ENCODE measurements at regions not wholly inside any gene's neighbourhood (a gene's known extent, or its start where the extent isn't known, plus 50 kb on each side); places are given as distances from the start of the nearest gene placed in this dataset.

GRCh38 chr1:70909262-70909822 lies 138.3 kb downstream of the PTGER3 start:
- Histone ChIP-seq H3K36me3 (no peaks in the 10 kb centered on the region), H3K4me3 (no peak overlapping the region), H3K27ac (no peak overlapping the region), H3K9me3 (no peaks in the 10 kb centered on the region), H3K27me3 (no peaks in the 10 kb centered on the region), H3K4me1 (no peaks in the 10 kb centered on the region)
- ATAC-seq (no peak), DNase-seq (no peak)
- intact Hi-C loops (cut with DNase I): no loop called here
- TF ChIP-seq CTCF (IDR thresholded peaks at IDR 0.05): no peak
- 74 to 75% methylated on average over 3 of the region's 3 CpGs for WGBS, 2 donors

DNA sequence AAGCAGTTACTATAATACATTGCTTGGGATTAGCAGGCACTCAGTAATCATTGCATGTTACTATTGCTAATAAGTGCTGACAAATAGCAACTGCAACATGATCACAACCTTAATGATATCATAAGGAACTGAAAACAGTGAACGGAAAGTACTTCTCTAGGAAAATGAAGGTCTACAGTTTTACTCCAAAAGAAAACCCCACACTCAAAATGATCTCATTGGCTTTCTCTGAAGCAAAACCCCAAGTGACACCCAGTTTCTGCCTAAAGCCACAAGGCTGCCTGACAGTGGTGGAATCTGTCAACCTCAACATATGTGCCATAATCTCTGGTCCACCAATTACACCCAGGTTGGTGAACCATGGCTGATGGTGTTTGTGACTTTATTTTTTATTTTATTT lies 137.6 kb downstream of the PTGER3 start:
- H3K4me3 ChIP-seq: no peak overlapping the region
- no peak for DNase-seq
- H3K9me3 ChIP-seq: no peaks in the 10 kb centered on the region
- intact Hi-C loops (cut with DNase I): no loop called here
- no peak for ATAC-seq
- no peak overlapping the region for H3K27ac ChIP-seq
- TF ChIP-seq CTCF (IDR thresholded peaks at IDR 0.05): no peak
- WGBS, 2 donors: 71 to 83% methylated on average over 1 of the region's 1 CpG
- H3K27me3 ChIP-seq: no peaks in the 10 kb centered on the region
- no peaks in the 10 kb centered on the region for H3K36me3 ChIP-seq
- H3K4me1 ChIP-seq: no peaks in the 10 kb centered on the region

DNA sequence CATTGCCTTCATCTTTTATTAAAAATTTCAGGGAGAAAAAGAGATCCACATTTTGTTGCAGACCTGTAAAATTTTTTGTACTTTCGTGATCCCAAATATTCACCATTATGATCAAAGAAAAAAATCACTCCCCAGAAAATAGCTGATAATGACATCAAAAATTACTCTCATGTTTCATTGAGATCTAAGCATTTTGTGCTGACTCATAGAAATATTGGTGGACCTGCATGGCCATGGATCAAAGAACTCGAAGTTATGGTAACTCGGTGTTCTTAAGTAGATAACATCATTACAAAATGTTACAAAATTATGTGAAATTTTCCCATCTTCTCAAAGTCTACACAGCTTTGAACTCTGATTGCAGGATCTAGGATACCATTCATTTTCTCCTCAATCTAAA lies 135.8 kb downstream of the PTGER3 start:
- H3K27ac ChIP-seq: no peak overlapping the region
- no peak for TF ChIP-seq CTCF (IDR thresholded peaks at IDR 0.05)
- no peaks in the 10 kb centered on the region for H3K36me3 ChIP-seq
- H3K4me3 ChIP-seq: no peak overlapping the region
- H3K9me3 ChIP-seq: no peaks in the 10 kb centered on the region
- H3K4me1 ChIP-seq: no peaks in the 10 kb centered on the region
- no peaks in the 10 kb centered on the region for H3K27me3 ChIP-seq
- DNase-seq (no peak), ATAC-seq (no peak)
- intact Hi-C loops (cut with DNase I): no loop called here
- whole genome bisulfite sequencing, 2 donors: 80 to 87% methylated on average over 3 of the region's 3 CpGs

DNA sequence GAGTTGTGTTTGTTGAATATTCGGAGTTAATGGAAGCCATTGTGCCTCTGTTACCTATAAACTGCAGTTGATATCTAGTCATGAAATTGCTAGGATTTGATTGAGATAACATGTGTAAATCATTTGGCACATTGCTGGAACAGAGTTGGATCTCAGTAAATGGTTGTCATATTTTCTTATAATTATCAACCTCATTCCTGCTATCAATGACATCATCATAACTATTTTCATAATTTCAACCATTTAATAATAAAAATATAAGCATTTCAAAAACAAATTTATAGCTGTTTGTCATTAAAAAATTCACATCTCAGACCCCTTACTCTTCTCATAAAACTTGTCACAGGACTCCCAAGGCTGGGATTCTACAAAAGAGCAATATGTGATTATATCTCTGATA lies 133.4 kb downstream of the PTGER3 start:
- H3K9me3 ChIP-seq: no peaks in the 10 kb centered on the region
- no peaks in the 10 kb centered on the region for H3K27me3 ChIP-seq
- 93 to 96% methylated on average over 1 of the region's 1 CpG for WGBS, 2 donors
- no peaks in the 10 kb centered on the region for H3K36me3 ChIP-seq
- H3K4me3 ChIP-seq: no peak overlapping the region
- ATAC-seq: no peak
- intact Hi-C loops (cut with DNase I): no loop called here
- TF ChIP-seq CTCF (IDR thresholded peaks at IDR 0.05): no peak
- DNase-seq: no peak
- no peak overlapping the region for H3K27ac ChIP-seq
- no peaks in the 10 kb centered on the region for H3K4me1 ChIP-seq
